ENCODE measurements at regions not wholly inside any gene's neighbourhood (a gene's known extent, or its start where the extent isn't known, plus 50 kb on each side); places are given as distances from the start of the nearest gene placed in this dataset.

DNA sequence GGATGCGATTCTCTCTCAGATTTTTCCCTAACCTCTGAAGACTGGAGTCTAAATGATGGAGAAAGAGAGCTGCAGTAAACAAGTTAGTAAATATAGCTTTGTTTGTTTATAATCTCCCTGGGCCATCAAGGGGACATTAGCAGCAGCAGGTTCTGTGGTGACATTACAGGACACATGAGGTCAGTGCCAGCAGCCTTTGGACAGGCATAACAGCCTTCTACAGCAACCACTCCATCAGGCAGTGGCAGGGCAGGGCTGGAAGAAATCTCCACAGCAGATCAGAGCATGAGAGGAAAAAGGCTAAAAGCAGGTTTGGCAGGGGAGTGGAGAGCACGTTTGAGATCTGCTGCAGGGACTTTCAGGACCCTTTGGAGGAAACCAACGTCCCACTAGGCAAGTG lies 127.6 kb upstream of the ACP3 start:
- no peak for DNase-seq

DNA sequence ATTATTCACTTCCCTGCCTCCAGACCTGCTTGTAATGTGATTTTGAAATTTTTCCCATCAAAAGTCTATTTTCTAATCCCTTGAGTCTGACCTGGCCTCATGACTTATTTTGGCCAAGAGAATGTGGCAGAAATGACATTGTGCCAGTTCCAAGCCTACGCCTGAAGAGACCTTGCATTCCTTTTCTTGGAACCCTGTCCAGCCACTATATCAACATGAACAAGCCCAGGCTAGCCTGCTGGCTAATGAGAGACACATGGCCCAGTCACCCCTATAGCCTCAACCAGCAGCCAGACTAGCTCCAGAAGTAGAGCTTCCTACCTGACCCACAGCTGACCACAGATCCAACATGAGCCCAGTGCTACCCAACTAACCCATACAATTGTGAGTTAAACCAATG lies 121.1 kb upstream of the ACP3 start:
- no peak for DNase-seq

DNA sequence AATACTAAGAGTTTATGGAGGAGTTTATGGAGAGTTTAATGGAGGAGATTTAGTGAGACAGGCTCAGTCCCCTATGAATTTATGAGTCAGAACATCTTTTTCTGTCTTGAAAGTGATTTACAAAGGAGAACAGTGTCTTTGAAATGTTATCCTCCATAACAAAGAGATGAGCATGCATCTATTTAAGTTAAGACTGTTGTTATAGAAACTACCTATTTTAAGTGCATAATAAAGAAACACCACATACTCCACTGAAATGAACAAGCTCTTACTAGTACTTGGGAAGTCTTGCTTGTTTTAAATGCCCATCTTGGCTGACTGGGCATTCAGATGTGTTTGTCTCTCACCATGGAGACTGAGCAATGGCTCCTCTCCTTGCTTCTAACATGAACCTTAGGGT lies 118.7 kb upstream of the ACP3 start:
- DNase-seq: no peak

DNA sequence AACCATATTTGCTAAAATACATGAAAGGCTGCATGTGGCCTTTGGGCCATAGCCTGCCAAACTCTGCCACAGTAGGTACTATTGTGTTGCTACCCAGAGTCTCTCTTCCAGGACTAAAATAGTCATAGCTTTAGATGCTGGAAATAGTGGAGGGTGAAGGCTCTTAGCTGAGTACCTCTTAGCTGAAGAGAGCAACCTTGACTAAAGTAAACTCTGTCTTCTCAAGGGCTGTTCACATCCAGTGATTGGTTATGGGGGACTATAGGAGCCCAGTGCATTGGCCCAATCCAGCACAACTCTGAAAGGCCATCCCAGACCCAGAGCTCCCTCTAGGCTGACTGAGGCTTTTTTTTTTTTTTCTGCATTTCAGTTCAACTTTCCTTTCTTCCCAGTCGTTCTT lies 117.8 kb upstream of the ACP3 start:
- DNase-seq: no peak

DNA sequence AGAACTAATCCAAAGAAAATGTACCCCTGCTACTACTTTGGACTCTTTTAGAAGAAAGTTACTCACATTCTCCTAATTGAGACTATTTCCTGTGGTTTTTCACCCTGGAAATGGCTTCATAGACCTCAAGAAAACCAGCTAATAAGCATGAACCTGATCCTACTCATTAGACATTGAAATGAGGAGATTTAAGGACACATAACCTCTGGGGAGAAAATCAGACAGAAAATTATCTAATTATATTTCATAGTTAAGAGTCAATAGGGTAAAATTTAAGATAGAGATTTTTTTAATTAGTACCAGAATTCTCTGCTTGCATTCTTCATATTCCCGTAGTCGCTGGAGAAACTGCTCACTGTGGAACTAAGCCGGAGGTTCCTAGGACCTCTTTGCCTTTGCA lies 114.6 kb upstream of the ACP3 start:
- DNase-seq: no peak

DNA sequence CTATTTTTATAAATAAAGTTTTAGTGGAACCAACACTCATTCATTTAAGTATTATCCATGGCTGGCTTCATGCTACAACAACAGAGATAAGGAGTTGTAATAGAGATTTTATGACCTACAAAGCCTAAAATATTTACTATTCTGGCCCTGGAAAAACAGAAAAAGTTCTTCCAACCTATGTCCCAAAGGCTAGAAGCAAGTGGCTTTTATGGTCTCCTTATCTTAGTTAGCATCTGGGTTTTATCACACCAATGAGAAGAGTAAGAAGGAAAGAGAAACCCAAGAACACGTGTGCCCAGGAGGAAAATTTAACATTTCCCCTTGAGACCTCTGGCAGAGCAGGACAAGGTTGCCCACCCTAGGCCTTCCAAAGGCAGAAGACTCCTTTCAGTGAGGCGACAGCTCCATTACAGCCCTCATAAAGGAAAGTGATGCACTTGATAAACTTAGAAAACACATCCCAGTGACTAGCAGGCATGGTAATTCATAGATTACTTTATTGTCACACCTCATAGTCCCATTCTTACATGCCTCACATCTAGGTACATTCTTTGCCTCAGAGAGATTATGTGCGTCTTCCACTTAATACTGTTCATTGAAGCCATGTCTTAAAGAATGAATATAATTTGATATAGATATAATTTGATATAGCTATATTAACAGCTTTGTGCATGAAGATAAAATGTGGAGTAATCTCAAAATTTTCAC lies 113.2 kb upstream of the ACP3 start:
- DNase-seq: no peak

DNA sequence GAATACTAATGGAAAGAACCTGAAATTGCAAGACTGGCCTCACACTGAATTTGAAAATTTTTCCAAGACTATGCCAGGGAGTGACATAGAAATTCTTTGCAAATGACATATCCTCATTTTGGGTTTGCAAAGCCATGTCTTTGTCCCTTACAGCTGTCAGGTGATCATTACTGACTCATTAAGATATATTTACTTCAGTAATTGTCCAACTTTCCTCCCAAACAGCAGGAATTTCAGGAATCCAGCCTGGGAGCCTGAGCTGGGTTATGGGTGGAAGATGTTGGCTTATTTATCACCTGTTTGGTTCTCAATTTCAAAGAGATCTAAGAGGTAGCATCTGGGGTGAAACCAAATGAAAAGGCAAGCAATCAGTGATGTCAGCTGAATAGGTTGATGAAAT lies 111.6 kb upstream of the ACP3 start:
- DNase-seq: no peak

DNA sequence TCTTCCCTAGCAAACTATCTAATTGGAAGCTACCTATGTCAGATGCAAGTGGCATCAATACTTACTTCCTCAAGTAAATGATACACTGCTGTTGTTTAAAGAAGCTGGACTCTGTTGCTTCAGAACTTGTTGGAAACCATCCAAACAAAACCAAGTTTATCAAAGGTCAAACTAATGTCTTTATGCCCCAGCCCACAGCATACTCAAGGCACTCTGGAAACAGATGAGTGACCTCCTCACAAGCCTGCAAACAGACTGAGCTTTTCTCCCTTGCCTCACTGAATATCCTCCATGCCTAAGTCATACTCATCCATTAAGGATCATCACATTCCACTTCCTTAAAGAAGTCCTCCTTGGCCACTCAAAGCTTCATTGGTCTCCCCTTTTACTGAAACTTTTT lies 107.4 kb upstream of the ACP3 start:
- DNase-seq: no peak

DNA sequence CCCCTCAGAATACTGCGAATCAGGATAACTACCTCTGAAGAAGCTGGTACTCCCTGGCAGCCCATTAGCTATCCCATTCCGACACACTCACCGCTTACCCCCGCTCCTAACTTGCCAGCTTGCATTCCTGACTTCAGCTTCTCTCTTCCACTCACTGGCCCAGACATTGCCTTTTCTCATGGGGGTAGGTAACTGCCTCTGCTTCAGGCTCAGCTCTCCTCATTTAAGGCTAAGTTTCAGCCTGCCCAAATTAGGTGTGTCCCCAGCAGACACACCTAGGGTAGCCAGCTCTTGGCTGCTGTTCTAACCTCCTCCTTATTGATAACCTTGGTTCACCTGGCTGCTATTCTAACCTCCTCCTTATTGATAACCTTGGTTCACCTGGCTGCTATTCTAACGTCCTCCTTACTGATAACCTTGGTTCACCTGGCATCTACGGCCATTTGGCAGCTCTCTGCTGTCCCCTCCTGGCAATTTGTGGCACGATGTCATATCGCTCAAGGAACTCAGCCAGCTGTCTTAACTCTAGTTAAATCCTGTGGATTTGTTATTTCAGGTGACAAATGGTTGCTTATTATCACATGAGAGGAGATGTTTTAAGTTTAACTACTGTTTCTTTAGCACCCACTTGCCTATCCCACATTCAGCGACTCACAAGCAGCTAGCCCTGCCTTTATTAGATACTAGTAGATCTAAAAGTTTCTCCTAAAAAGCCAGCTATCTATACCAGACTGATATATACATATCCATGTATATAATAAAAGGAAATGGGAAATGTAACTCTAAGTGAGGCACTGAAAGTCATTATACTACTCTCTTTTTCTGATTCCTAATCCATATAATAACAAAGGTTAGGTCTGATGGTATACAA lies 106.5 kb upstream of the ACP3 start:
- DNase-seq: no peak

DNA sequence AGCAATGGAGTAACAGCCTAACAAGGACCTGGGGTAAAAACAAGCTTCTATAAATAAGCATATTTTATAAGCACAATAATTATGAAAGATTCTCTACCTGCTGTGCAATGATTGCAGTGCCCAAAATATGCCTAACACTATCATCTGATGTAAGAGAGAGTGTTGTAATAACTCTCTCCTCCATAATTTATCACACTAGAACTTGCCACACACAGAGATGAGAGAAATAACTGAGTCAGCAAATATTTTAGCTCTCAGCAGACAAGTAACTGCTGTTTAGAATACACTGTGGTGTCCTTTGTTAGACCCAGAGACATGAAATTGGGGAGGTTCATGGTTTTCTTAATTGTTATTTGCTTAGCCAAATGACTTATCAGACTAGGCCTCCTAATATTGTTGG lies 105.3 kb upstream of the ACP3 start:
- DNase-seq: no peak

DNA sequence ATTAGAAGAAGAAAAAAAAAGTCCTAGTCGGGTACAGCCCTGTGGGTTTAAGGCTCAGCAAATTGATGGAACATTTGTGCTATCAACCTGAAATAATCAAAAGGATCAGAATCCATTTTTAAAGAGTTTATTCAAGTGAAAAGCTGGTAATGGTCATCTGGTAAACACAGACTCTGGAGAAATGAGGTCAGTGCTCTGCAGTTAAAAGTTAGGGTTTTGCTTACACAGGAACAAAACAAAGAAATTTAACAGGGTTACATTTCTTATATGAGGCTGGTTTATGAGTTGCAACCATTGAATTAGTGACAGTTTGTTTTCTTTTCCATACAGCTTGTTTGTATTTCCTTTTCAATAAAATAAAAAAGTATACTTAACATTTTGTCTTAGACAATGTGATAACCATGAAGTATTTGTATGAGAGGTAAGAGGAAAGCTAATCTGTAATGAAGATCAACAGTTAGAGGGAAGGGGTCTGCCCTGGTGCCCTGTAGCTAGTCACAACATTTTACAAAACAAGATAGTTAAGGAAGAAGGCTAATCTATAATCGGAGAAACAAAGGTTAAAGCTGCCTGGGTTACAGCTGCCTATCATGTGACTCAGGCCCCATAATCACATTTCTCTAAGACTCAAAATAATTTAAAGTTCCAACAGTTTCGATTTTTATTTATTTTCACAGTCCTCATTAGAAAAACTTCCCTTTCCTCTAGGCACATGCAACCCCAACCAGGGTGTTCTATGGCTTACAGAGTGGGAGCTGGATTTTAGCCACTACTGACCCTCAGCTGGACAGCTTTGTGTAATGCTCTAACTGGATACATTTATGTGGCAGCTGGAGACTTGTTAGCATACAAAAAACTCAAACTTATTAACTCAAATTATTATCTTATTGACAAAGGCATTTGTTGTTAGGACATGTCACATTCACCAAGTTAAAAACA lies 98.1 kb upstream of the ACP3 start:
- DNase-seq: no peak

DNA sequence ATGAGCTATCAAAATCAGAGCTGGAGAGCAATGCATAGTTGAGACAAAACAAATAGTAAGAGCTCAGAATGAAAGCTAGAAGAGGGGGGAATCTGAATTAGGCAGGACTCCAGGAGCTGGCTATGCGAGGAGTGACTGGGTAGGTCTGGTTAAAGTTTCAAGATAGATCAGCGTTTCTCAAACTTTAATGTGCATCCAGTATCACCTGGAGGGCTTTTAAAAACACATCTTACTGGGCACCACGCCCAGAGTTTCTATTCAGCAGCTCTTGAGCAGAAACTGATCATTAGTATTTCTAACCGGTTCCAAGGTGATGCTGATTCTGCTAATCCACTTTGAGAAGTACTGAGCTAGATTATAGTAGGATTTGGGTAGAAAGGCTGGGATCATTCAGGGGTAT lies 96.2 kb upstream of the ACP3 start:
- no peak for DNase-seq

DNA sequence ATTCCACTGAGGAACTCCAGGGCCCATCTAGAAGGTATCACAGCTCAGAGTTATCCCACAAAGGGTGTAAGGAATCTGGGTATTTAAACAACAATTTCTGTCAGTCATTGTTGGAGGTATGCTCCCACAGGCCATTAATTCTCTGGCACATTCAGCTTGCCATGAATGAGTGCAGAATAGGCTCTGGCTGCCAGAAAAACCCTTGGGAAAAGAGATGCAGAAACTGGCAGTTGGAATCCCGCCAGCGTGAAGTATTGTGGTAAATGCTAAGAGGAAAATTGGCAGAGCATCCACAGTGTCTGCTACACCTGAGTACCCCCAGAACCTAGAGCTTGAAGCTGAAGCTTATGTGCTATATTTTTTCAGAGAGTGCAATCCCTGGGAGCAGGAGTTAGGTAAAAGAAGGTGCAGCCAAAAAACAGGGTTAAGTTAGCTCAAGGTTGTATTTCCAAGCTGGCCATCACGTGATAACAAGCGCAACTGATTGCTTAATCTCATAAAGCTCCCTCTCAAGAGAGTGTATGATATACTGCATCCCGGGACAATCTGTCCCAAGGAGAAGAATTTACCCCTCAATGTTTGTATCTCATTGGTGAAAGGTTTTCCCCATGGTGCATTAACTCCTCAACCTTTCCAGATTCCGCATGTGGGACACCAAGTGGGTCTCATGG lies 94.2 kb upstream of the ACP3 start:
- no peak for DNase-seq

DNA sequence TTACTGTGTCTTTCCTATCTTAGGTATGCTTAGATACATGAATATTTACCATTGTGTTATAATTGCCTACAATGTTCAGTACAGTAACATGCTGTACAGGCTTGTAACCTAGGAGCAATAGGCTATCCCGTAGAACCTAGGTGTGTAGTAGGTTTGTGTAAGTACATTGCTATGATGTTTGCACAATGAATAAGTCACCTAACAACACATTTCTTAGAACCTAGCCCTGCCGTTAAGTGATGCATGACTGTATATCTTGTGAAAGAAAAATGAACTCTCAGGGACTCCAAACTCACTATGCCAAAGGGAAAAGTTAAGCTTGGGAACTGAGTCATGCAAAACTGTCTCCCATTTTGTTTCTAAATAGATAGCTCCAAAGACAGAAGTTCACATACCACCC lies 91.5 kb upstream of the ACP3 start:
- DNase-seq: no peak

DNA sequence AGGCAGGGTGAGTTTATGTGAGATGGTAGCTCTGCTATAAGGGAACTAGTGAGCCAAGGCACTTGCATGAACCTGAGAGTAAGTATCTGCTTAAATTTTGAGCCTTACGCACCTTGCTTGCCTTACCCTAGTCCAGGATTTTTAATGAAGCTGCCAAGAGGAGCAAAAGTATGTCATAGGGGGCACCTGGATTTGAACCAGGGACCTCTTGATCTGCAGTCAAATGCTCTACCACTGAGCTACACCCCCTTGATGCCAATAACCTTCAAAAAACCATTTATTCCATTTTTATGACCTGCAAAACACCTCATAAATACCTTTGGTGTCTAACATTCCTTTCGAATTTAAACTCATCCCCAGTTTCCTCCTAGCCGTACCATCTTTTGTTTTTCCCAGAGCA lies 88.3 kb upstream of the ACP3 start:
- no peak for DNase-seq

DNA sequence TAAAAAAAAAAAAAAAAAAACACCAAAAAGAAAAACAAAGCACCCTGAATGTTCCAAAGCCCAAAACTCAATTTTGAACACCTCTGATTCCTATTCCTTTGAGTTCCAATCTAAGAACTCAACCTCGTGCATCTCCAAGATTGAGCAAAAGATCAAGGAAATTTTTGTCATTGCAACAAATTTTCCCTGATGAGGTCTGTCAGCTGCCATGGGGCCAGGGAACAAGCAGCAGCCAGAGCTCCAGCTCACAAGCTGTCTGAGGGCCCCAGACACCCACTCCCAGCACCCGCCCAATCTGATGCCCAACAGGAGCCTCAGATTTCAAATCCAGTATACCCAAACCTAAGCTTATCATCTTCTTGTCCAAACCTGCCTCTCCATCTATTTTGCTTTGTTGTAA lies 87.6 kb upstream of the ACP3 start:
- no peak for DNase-seq

DNA sequence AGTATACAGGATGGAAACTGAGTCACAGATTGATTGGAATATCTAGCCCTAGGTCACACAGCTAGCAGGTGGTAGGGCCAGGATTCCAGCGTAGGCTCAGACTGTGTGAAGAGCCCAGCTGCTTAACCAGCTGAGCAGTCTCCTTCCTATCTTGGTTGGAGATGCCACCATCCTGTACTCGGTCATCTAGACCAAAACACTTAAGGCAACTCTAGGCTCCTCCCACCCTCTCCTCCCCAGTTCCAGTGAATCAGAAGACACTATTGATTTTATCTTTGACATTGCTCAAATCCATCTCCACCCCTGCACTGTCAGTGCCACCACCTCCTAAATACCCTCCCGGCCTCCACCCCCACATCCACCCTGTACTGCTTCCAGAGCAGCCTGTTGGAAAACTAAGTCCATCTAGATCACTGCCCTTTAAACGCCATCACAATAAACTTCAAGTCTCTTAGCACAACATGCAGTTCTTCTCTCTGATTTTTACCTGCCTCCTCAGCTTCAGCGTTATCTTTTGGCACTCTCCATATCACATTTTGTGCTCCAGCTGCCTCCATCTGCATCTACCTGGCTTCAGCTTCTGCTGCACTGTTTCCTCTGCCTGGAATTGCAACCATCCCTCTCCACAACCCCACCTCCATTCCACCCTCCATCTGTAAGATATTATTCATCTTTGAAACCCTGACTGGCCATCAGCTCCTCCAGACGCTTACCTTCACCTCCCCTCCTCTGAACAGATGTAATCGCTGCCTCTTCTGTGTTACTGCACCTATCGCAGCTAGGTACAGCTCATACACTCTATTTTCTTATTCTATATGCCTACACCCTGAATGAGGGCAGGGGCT lies 86.8 kb upstream of the ACP3 start:
- DNase-seq: no peak

DNA sequence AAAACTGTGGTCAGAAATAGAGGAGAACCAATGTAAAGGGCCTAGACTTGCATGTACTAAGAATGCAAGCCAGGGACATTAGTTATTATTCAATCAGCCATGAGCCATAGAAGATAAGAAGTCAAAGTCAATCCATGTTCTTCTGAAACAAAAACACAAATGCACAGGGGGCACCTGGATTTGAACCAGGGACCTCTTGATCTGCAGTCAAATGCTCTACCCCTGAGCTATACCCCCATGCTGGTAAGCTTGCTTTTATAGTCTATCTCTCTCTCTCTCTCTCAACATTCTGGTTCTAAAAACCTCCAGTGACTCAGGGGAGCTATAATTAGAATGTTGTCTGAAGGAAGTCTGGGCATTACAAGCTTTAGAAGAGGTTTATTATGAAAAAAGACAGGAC lies 85.6 kb upstream of the ACP3 start:
- no peak for DNase-seq

DNA sequence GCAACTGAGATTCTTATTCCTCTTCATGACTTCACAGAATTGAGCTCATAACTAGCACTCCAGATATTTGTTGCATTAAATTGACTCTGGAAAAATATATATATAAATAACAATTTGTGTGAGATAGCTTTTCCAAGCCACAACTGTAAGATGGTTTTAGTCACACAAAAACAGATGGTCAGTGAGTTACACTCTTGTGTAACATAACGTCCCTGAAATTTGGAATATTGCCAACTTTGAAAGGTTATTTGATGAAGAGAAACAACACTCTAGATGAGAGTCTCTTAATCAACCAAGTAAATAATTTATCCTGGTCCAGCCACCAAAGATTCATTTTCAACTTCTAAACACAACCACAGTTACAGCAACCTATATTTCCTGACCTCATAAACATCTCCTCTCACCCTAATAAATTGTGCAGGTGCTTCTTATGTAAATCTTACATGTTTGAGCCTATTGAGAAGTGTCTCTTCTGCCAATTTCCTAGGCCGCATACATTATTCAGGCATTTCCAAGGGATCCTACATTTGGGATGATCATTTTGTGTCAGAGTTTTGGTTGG lies 84.9 kb upstream of the ACP3 start:
- no peak for DNase-seq

DNA sequence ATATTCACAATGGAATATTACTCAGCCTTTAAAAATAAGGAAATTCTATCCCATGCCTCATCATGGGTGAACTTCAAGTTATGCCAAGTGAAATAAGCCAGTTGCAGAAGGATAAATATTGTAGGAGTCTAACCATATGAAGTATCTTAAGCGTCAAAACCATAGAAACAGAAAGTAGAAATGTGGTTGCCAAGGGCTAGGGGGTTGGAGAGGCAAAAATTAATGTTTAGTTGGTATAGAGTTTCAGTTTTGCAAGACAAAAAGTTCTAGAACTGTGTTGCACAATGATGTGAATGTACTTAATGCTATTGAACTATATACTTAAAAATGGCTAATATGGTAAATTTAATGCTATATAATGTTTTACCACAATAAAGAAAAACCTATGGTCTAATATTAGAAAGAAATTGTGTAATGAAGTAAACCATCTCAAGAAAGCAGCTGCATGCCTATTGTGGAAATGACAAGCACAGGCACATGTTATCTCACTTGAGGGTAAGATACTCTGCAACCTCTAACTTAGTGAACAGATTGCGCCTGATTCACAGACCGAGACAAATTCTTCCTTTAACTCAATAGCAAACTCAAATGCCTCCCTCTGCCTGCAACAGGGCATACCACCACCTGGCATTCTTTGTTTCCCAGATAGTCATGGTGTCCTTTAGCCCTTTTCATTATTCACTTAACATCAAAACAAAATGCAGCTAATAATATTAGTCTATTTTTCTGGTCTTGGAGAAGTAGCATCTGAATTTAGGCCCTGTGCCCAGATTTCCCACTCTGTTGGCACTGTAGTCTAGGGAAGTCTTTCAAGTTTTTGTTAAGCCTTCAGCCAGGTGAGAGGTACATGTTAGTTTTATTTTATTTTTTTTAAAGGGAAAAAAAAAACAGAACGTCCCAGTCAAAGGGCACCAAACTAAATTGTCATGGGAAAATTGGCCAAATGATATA lies 80.2 kb upstream of the ACP3 start:
- DNase-seq: no peak
